K562 (cell line): ENCODE measurements at regions not wholly inside any gene's neighbourhood (a gene's known extent, or its start where the extent isn't known, plus 50 kb on each side); places are given as distances from the start of the nearest gene placed in this dataset.
A peak's percentile ranks its signal among the peaks of the same experiment; 100 is the strongest.

Experiments
- ATAC-seq: fragments of 200-7000 bp; cut with Tn5 transposase; 3 replicates; pipeline ENCODE4 v1.9.1; 2020; ENCODE audit warnings: moderate library complexity
- BruUV-seq: library from RNA; stranded (reverse); fragments of 400-500 nt; replicated peaks from 2 replicates; lab custom pipeline; 2021; lab: Mats Ljungman, UMichigan
- CTCF ChIA-PET: fragments of 300-600 bp; formaldehyde crosslinking; extraction: SDS; loops from one replicate; lab custom pipeline; 2021; ENCODE audit warnings: low intra/inter-chr PET ratio; lab: Yijun Ruan, JAX
- POLR2A ChIA-PET: fragments of 300-600, 350-650 bp; sonication (Branson Sonifier 250); formaldehyde crosslinking; extraction: SDS; loops from one replicate; lab custom pipeline; 2021; ENCODE audit warnings: antibody characterized with exemption, inconsistent platforms; lab: Yijun Ruan, JAX
- DNase-seq, 4 experiments: peaks; one replicate each; pipeline versions ENCODE4 v3.0.0 to v3.0.0-alpha.2; 2011 to 2018; ENCODE audit warnings: low spot score in 3 of 4, mixed read lengths in 3 of 4; ENCODE audit errors: extremely low read depth in 1 of 4
- FAIRE-seq: peaks from 2 replicates; lab custom pipeline; 2011; peaks lifted over from hg19 to GRCh38; lab: Jason Lieb, UNC
- H2AFZ ChIP-seq: 2 replicates; pipeline ENCODE4 v1.6.0; 2011; ENCODE audit warnings: low read depth, low read length, control low read depth, inconsistent platforms
- H3K27ac ChIP-seq: fragments of 200-600 bp; 3 replicates; pipeline ENCODE4 v1.8.0; 2011; ENCODE audit warnings: low read depth, mild to moderate bottlenecking, control low read depth, inconsistent platforms, low read length, moderate library complexity, mixed read lengths; ENCODE audit errors: extremely low read depth
- H3K27me3 ChIP-seq, 2 experiments: fragments of 300-600 bp in 1 of 2; 2 replicates in 1 of 2; 3 replicates in 1 of 2; pipeline versions ENCODE4 v1.6.0 to v1.8.0; 2011; ENCODE audit warnings: inconsistent platforms in 2 of 2, low read length in 2 of 2, mild to moderate bottlenecking in 1 of 2, mixed read lengths in 1 of 2, moderate library complexity in 1 of 2; ENCODE audit not compliant: control insufficient read depth in 2 of 2, insufficient read depth in 2 of 2
- H3K36me3 ChIP-seq: fragments of 300-600 bp; 3 replicates; pipeline ENCODE4 v1.8.0; 2011; ENCODE audit warnings: mild to moderate bottlenecking, low read length, inconsistent platforms; ENCODE audit not compliant: control insufficient read depth, insufficient read depth
- H3K4me1 ChIP-seq, 2 experiments: fragments of 200-600 bp in 1 of 2; replicated peaks in 1 of 2; 2 replicates in 1 of 2; 3 replicates in 1 of 2; pipeline versions ENCODE4 v1.5.1 to v1.8.0; 2011; ENCODE audit warnings: inconsistent platforms in 2 of 2, low read length in 2 of 2, mild to moderate bottlenecking in 1 of 2, mixed read lengths in 1 of 2, moderate library complexity in 1 of 2; ENCODE audit not compliant: control insufficient read depth in 2 of 2, insufficient read depth in 2 of 2
- H3K4me2 ChIP-seq: 2 replicates; pipeline ENCODE4 v1.6.1; 2011; ENCODE audit warnings: low read length, control low read depth, inconsistent platforms, mixed read lengths; ENCODE audit not compliant: insufficient read depth
- H3K4me3 ChIP-seq: fragments of 200-600 bp; sonication (generic), shearing (Covaris generic); 2 replicates; pipeline ENCODE4 v1.5.1; 2016; ENCODE audit warnings: control low read depth, inconsistent platforms
- H3K79me2 ChIP-seq: fragments of 200-600 bp; 3 replicates; pipeline ENCODE4 v1.8.0; 2011; ENCODE audit warnings: low read length, inconsistent platforms; ENCODE audit not compliant: control insufficient read depth, insufficient read depth
- H3K9ac ChIP-seq, 2 experiments: 2 replicates each; pipeline versions ENCODE4 v1.6.0 to v1.6.1; 2011; ENCODE audit warnings: low read depth in 2 of 2, low read length in 2 of 2, control low read depth in 1 of 2, inconsistent platforms in 1 of 2, mild to moderate bottlenecking in 1 of 2, mixed read lengths in 1 of 2; ENCODE audit not compliant: insufficient read depth in 1 of 2
- H3K9me1 ChIP-seq: one replicate; pipeline ENCODE4 v1.6.0; 2011; ENCODE audit warnings: inconsistent platforms, mild to moderate bottlenecking, low read length, moderate library complexity; ENCODE audit not compliant: control insufficient read depth, insufficient read depth
- H3K9me3 ChIP-seq: replicated peaks from 2 replicates; pipeline ENCODE4 v1.5.1; 2011; ENCODE audit warnings: low read depth, low read length, inconsistent platforms; ENCODE audit not compliant: control insufficient read depth, insufficient read depth
- H4K20me1 ChIP-seq: replicated peaks from 2 replicates; pipeline ENCODE4 v1.6.1; 2011; ENCODE audit warnings: low read length, inconsistent platforms, mixed read lengths; ENCODE audit not compliant: control insufficient read depth, insufficient read depth
- ASH1L ChIP-seq: fragments of 450-650 bp; IDR thresholded peaks from 2 replicates; pipeline ENCODE4 v1.6.1; 2018; ENCODE audit warnings: borderline replicate concordance, mild to moderate bottlenecking, low read depth; ENCODE audit not compliant: partially characterized antibody
- CBX3 ChIP-seq, 2 experiments: IDR thresholded peaks; 1 replicate in 1 of 2; 2 replicates in 1 of 2; pipeline ENCODE4 v1.6.1; 2012; ENCODE audit warnings: inconsistent platforms in 2 of 2, low read length in 2 of 2, borderline replicate concordance in 1 of 2, control low read depth in 1 of 2
- CEBPG ChIP-seq, 3 experiments: fragments of 200-800 bp in 1 of 3; sonication (Bioruptor generic) in 1 of 3; sonication (generic) in 1 of 3; formaldehyde crosslinking in 1 of 3; IDR thresholded peaks in 2 of 3; conservative IDR thresholded peaks in 1 of 3; 2 replicates each; pipeline versions ENCODE4 v1.6.1 to v1.8.0; 2016 to 2022; ENCODE audit warnings: missing compliant biosample characterization in 2 of 3, missing genetic modification characterization in 2 of 3, mild to moderate bottlenecking in 1 of 3, missing genetic modification reagents in 1 of 3
- HMG20B ChIP-seq: fragments of 250-450 bp; sonication (Bioruptor Pico); IDR thresholded peaks from 2 replicates; pipeline ENCODE4 v1.5.0; 2021; ENCODE audit warnings: mild to moderate bottlenecking
- MAFK ChIP-seq: IDR thresholded peaks from 2 replicates; pipeline ENCODE4 v1.6.1; 2011; ENCODE audit warnings: low read length, improper control_type of control experiment
- NR2C1 ChIP-seq, 2 experiments: fragments of 450-650 bp; IDR thresholded peaks; 2 replicates each; pipeline ENCODE4 v1.6.1; 2017; ENCODE audit warnings: mild to moderate bottlenecking in 2 of 2, antibody characterized with exemption in 1 of 2, inconsistent platforms in 1 of 2, missing compliant biosample characterization in 1 of 2, missing genetic modification characterization in 1 of 2
- TAF9B ChIP-seq: fragments of 450-650 bp; IDR thresholded peaks from 2 replicates; pipeline ENCODE4 v1.6.1; 2018; ENCODE audit warnings: mild to moderate bottlenecking; ENCODE audit not compliant: partially characterized antibody
- ZBTB17 ChIP-seq: fragments of 450-650 bp; formaldehyde crosslinking; IDR thresholded peaks from 2 replicates; pipeline ENCODE4 v1.4.0; 2020; ENCODE audit warnings: mild to moderate bottlenecking
- WGBS: fragments of 100-300 bp; shearing (Covaris generic); methylation state at CpG from one replicate; pipeline ENCODE4 v1.1.6; 2016; ENCODE audit warnings: low coverage, mixed read lengths; ENCODE audit not compliant: insufficient coverage; ENCODE audit errors: missing lambda C conversion rate; 5-methylcytosine and 5-hydroxymethylcytosine counted together
- in situ Hi-C: fragments of 300-500 bp; cut with MboI; formaldehyde crosslinking; loops from 4 replicates; pipeline ENCODE4 v1.15.0; 2018; ENCODE audit warnings: inconsistent platforms, mixed read lengths
- intact Hi-C: fragments of 100-400 bp; cut with micrococcal nuclease; formaldehyde crosslinking; loops from 2 replicates; pipeline ENCODE4 v1.14.2; 2022
- TF ChIP-seq, protein P1 (sequence below): IDR thresholded peaks from 2 replicates; pipeline ENCODE4 v1.6.1; 2012; ENCODE audit warnings: low read depth, low read length, improper control_type of control experiment, borderline replicate concordance
- TF ChIP-seq, protein P2 (sequence below): fragments of 200-400 bp; formaldehyde crosslinking; IDR thresholded peaks from 2 replicates; pipeline ENCODE4 v1.6.1; 2017; ENCODE audit warnings: mild to moderate bottlenecking, low read depth, low read length, moderate library complexity

DNA sequence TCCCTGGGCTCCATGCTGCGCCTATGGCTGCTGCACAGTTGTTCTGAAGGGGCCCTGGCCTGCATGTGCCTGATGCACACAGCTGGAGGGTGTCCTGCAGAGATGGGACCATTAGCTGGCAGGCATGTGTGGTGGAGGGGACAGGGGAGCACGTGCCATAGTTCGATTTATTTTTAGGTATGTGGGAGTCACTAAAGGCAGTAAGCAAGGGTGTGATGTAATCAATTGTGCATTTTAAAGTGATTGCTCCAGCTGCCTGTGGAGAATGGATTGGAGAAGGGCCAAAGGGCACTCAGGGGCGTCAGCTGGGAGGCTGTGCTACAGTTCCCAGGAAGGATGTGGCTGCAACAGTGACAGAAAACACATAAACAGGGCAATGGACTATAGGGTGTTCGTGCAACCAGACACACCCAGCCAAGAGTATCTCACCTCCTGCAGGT is 205.1 kb downstream of the ARL4C start:
- 0% methylated on average over 5 of the region's 5 CpGs for WGBS
- in situ Hi-C loops: no loop called here
- no peak overlapping the region for H2AFZ ChIP-seq
- H3K4me1 ChIP-seq: no peaks in the 10 kb centered on the region; a peak in 1 of 5 replicates
- no peak for TF ChIP-seq CEBPG (CRISPR knock-in tag; IDR thresholded peaks at IDR 0.05)
- peak in 1 of 2 experiments; percentile 36; a peak in 1 of 4 replicates for TF ChIP-seq CEBPG (tag; conservative IDR thresholded peaks at IDR 0.05 in 1 of 2, IDR thresholded peaks at IDR 0.05 in 1 of 2)
- TF ChIP-seq, protein P1, sequence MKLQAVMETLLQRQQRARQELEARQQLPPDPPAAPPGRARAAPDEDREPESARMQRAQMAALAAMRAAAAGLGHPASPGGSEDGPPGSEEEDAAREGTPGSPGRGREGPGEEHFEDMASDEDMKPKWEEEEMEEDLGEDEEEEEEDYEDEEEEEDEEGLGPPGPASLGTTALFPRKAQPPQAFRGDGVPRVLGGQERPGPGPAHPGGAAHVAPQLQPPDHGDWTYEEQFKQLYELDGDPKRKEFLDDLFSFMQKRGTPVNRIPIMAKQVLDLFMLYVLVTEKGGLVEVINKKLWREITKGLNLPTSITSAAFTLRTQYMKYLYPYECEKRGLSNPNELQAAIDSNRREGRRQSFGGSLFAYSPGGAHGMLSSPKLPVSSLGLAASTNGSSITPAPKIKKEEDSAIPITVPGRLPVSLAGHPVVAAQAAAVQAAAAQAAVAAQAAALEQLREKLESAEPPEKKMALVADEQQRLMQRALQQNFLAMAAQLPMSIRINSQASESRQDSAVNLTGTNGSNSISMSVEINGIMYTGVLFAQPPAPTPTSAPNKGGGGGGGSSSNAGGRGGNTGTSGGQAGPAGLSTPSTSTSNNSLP: no peak
- TF ChIP-seq, all 486 proteins: peak for 1
- FAIRE-seq (no peak), ATAC-seq (no peak), DNase-seq (no peak)
- Histone ChIP-seq H3K9ac (no peak overlapping the region), H3K27ac (no peak overlapping the region), H3K79me2 (no peaks in the 10 kb centered on the region), H4K20me1 (no peaks in the 10 kb centered on the region), H3K9me3 (no peaks in the 10 kb centered on the region), H3K4me3 (no peak overlapping the region), H3K36me3 (no peaks in the 10 kb centered on the region), H3K4me2 (no peak overlapping the region), H3K9me1 (peaks cover 3% of the 10 kb centered on the region), H3K27me3 (no peaks in the 10 kb centered on the region)
- intact Hi-C loops: no loop called here
- CTCF ChIA-PET: no interaction called here
- no TSS peak for BruUV-seq
- POLR2A ChIA-PET: no interaction called here

DNA sequence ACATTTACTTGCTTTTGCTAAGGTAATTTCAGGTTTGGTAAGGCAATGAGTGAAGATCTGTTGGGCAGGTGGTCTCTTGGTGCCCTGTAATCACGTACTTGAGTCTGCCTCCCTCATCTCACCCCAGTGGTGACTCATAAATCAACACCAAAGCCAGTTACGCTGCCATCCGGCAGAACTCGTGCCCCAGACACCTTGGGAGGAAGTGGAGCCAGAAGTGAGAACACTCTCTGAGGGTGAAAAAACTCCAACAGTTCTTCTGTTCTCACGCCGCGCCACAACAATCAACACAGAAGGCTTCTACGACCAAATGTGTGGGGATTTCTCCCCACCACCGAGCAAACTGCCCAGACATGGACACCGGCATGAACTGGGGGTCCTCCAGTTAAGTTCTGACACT is 206.2 kb downstream of the ARL4C start:
- FAIRE-seq (no peak), ATAC-seq (no peak), DNase-seq (no peak)
- Histone ChIP-seq H3K27ac (no peak overlapping the region), H3K9me3 (no peaks in the 10 kb centered on the region), H4K20me1 (no peaks in the 10 kb centered on the region), H2AFZ (no peak overlapping the region), H3K9me1 (peaks cover 3% of the 10 kb centered on the region), H3K79me2 (no peaks in the 10 kb centered on the region), H3K9ac (no peak overlapping the region), H3K4me1 (no peaks in the 10 kb centered on the region; a peak in 1 of 5 replicates), H3K4me2 (no peak overlapping the region), H3K36me3 (no peaks in the 10 kb centered on the region), H3K27me3 (no peaks in the 10 kb centered on the region), H3K4me3 (no peak overlapping the region)
- in situ Hi-C loops: no loop called here
- no peak for TF ChIP-seq HMG20B
- TF ChIP-seq ZBTB17 (CRISPR knock-in tag): no peak
- no peak for TF ChIP-seq NR2C1 (IDR thresholded peaks at IDR 0.05)
- TF ChIP-seq NR2C1 (tag; IDR thresholded peaks at IDR 0.05): no peak
- no peak for TF ChIP-seq CBX3 (IDR thresholded peaks at IDR 0.05; ENCODE audit: borderline replicate concordance in 1 of 2, low read length in 2 of 2)
- TF ChIP-seq, protein P2, sequence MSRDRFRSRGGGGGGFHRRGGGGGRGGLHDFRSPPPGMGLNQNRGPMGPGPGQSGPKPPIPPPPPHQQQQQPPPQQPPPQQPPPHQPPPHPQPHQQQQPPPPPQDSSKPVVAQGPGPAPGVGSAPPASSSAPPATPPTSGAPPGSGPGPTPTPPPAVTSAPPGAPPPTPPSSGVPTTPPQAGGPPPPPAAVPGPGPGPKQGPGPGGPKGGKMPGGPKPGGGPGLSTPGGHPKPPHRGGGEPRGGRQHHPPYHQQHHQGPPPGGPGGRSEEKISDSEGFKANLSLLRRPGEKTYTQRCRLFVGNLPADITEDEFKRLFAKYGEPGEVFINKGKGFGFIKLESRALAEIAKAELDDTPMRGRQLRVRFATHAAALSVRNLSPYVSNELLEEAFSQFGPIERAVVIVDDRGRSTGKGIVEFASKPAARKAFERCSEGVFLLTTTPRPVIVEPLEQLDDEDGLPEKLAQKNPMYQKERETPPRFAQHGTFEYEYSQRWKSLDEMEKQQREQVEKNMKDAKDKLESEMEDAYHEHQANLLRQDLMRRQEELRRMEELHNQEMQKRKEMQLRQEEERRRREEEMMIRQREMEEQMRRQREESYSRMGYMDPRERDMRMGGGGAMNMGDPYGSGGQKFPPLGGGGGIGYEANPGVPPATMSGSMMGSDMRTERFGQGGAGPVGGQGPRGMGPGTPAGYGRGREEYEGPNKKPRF: no peak
- no peak for TF ChIP-seq TAF9B
- no peak for TF ChIP-seq ASH1L
- TF ChIP-seq MAFK: no peak
- BruUV-seq: no TSS peak
- CTCF ChIA-PET: no interaction called here
- WGBS: 0% methylated on average over 10 of the region's 10 CpGs
- intact Hi-C loops: no loop called here
- POLR2A ChIA-PET: no interaction called here
